H54 (cell line): ENCODE measurements at regions not wholly inside any gene's neighbourhood (a gene's known extent, or its start where the extent isn't known, plus 50 kb on each side); places are given as distances from the start of the nearest gene placed in this dataset.
"Not testable (repeated sequence)": the region's sequence is repeated elsewhere in the genome, so short reads cannot be mapped to it uniquely, and the experiment has no call there.

Source experiments
- DNase-seq: peaks from one replicate; pipeline ENCODE4 v3.0.0; 2011; ENCODE audit warnings: low spot score, mixed read lengths; ENCODE audit not compliant: insufficient read length
- FAIRE-seq: peaks from 3 replicates; lab custom pipeline; 2011; peaks lifted over from hg19 to GRCh38; lab: Jason Lieb, UNC
- POLR2A ChIP-seq: IDR thresholded peaks from 2 replicates; pipeline ENCODE4 v1.6.1; 2011; ENCODE audit warnings: low read depth, mild to moderate bottlenecking, low read length

DNA sequence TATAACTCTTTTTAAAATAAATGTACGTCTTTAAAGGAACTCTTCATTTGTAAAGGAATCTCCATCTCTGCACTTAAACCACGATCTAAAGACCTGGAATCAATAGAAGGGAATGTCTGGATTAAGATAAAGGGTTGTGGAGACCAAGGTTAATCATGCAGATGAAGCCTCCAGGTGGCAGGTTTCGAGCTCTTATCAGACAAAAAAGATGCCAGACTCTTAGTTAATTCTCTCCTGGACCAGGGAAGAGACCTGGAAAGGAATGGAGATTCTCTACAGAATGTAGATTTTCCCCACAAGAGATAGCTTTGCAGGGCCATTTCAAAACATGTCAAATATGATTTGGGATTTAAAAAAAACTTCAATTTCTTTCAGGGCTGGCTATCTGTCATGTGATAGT lies 71.5 kb upstream of the SSTR4 start:
- FAIRE-seq (no peak), DNase-seq (no peak)
- no peak for TF ChIP-seq POLR2A

DNA sequence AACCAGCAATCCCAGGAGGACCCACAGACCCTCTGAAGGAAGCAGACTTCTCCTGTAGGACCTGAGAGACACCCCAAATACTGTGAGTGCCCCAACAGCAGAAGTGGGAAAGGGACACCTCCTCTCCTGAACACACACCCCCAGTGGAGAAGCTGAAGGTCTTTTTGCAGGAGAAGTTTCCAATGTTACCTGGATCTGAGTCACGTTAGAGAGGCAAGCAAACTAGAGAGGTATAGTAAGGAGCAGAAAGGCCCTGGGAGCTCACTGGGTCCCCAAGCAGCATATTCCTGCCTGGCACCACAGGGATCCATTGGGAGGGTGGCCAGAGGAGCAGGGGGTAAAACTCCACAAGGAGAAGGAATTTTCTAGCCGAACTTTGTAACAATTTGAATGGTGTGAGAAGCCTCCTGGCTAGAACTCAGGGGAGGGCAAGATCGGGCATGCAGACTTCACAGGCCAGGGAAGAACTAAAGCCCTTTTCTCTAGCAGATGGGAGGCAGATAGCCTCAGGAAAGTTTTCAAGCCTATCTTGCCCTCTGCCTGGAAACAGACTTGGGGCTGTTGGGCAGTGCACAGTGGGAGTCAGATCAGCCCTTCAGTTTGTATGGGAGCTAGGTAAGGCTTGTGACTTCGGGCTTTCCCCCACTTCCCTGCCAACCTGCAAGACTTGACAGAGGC lies 68.2 kb upstream of the SSTR4 start:
- FAIRE-seq (no peak), DNase-seq (no peak)
- no peak for TF ChIP-seq POLR2A

DNA sequence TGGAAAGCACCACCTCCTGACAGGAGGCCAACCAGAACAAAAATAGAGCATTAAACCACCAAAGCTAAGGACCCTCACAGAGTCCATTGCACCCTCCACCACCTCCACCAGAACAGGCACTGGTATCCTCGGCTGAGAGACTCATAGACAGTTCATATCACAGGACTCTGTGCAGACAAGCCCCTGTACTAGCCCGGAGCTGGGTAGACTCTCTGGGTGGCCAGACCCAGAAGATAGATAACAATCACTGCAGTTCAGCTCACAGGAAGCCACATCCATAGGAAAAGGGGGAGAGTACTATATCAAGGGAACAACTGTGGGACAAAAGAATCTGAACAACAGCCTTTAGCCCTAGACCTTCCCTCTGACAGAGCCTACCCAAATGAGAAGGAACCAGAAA lies 67.4 kb upstream of the SSTR4 start:
- FAIRE-seq, result not testable (repeated sequence)

DNA sequence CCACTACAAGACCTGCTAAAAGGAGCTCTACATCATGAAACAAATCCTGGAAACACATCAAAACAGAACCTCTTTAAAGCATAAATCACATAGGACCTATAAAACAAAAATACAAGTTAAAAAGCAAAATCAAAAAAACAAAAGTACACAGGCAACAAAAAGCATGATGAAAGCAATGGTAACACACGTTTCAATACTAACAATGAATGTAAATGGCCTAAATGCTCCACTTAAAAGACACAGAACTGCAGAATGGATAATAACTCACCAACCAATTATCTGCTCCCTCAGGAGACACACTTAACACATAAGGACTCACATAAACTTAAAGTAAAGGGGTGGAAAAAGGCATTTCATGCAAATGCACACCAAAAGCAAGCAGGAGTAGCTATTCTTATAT lies 66.1 kb upstream of the SSTR4 start:
- DNase-seq, FAIRE-seq: not testable (repeated sequence)

More for the DNA sequence above, 67.4 kb upstream of the SSTR4 start:
- not testable (repeated sequence) for DNase-seq

DNA sequence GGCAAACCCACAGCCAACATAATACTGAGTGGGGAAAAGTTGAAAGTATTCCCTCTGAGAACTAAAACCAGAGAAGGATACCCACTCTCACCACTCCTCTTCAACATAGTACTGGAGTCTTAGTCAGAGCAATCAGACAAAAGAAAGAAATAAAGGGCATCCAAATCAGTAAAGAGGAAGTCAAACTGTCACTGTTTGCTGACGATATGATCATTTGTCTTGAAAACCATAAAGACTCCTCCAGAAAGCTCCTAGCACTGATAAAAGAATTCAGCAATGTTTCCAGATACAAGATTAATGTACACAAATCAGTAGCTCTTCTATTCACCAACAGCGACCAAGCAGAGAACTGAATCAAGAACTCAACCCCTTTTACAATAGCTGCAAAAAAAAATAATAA lies 64.0 kb upstream of the SSTR4 start:
- DNase-seq, FAIRE-seq: not testable (repeated sequence)

DNA sequence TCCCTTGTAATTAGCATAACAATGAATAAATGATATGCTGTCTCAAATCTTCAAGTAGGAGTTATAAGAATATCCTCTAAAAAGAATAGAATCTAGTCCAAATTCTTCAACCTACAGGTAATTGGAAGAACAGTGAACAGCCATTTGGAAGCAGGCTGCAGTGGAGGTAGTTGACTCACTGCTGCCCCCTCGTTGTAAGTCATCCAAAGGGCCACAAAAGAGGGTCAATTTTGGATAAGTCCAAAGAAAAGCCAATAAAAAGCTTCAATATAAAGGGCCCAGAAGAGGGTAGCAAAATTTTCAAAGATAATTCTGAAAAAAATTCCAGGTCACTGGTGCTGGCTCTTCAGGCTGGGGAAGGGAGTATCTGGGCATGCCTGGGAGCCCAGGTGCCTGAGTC lies 60.8 kb upstream of the SSTR4 start:
- FAIRE-seq (no peak), DNase-seq (peak; percentile 21)
- no peak for TF ChIP-seq POLR2A

DNA sequence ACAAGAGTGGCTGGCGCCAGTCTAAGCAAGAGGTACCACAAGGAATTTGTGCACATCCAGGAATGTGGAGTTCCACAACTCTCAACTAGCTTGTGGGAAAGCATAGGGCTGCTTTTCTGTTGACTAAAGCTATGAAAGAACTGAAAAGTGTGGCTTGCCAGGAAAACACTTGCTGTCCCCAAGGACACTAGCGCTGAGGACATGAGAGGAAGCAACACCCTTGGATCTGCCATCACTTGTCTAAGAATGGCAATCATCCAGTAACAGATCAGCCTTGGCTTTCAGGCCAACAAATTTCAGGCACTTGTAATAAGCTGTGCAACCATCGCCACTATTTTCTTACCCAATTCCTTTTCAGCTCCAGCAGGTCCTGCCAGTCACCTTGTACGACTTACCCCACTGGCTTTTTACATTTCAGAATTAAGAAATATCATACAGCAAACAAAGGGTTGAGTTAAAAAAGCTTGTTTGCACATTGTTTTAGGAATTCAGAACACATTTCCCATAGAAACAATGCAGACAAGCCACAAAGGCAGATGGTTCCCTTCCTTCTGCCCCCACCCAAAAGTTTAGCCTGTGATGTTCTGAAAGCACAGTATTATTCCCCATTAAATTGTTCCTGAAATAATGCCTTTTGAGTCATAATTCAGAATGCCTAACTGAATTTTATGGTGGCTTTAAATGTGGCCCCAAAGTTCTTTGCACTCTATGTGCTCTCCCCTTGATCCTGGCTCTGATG lies 57.9 kb upstream of the SSTR4 start:
- TF ChIP-seq POLR2A, result no peak
- FAIRE-seq (no peak), DNase-seq (no peak)

DNA sequence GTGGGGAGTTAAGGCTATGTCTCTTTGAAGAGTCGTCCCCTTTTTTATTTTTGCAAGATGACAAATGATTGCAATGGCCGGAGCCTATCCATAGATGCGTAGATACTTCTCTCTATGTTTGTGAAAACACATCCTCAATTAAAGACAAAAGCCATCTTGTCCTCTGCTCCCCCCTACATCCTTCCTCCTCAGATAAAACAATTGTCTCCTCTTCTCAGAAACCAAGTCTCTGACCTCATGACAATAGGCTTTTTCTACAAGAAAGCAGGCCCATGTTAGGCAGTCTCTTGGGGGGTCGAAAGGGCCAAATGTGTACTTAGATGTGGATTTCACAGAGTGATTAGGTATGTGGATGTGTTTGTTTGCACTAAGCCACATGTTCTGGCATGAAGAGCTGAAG lies 51.1 kb upstream of the SSTR4 start:
- DNase-seq (no peak), FAIRE-seq (no peak)
- no peak for TF ChIP-seq POLR2A

DNA sequence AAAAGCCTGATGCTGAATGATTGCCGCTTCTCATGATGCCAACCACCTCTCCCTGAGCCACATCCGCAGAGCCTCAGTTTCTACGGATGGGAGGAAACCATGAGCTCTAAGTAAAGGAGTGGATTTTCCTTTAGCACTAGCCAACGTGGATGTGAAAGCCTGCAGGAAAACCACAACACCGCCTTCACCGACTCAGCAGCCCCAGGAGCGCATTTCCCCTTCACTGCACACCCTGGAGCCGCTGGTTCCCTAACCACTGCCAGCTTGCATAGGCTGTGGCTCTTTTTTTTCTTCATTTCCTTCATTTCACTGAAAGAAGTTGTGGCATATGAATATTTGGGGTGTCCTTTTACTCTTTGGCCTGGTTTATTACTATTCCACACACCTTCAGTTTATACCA lies 50.5 kb upstream of the SSTR4 start:
- no peak for TF ChIP-seq POLR2A
- FAIRE-seq (no peak), DNase-seq (no peak)

DNA sequence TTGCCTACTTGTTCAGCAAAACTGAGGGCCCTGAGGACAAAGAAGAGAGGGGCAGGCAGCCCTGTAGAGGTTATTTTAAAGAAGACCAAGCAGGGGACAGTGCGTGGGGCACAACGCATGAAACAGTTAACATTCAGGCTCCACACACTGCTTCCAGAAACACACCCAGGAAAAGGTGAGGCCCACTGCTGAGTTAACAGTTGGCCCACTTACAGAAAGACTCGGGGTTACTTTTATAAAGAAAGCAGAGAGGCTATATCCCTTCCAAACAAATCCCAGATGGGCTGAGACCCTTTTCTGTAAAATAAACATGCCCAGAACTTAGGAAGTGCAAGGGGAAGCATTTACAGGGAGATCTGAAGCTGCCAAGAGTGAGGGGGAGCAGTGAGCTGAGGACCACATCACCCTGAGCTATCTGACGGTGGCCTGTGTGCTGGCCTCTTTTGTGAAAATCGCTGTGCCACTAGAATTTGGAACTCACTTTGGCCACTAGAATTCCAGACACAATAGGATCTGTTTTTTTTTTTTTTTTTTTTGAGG lies 49.8 kb upstream of the SSTR4 start:
- DNase-seq (no peak), FAIRE-seq (no peak)
- TF ChIP-seq POLR2A, result no peak
